Esophagus muscularis mucosa (tissue), 4 donors: ENCODE measurements at regions not wholly inside any gene's neighbourhood (a gene's known extent, or its start where the extent isn't known, plus 50 kb on each side); places are given as distances from the start of the nearest gene placed in this dataset.

Experiments used
- DNase-seq: peaks from one replicate; pipeline ENCODE4 v3.0.0-alpha.2; 2017; ENCODE audit errors: extremely low spot score
- H3K27ac ChIP-seq, 4 donors: fragments of 200-600 bp; sonication (generic); replicated peaks in 1 of 4; 1 replicate in 3 of 4; 2 replicates in 1 of 4; pipeline ENCODE4 v1.5.1; 2016 to 2019; ENCODE audit warnings: mild to moderate bottlenecking in 1 of 4
- H3K27me3 ChIP-seq, 4 donors: fragments of 200-600 bp; sonication (generic); one replicate each; pipeline versions ENCODE4 v1.5.1 to v1.6.0; 2016 to 2019
- H3K36me3 ChIP-seq, 4 donors: fragments of 200-600 bp; sonication (generic); one replicate each; pipeline ENCODE4 v1.5.1; 2016 to 2019
- H3K4me1 ChIP-seq, 4 donors: fragments of 200-600 bp; sonication (generic); one replicate each; pipeline ENCODE4 v1.5.1; 2016 to 2019
- H3K4me3 ChIP-seq, 4 donors: fragments of 200-600 bp; sonication (generic); 1 replicate in 2 of 4; 2 replicates in 2 of 4; pipeline ENCODE4 v1.5.1; 2016 to 2019; ENCODE audit warnings: mild to moderate bottlenecking in 4 of 4, moderate library complexity in 1 of 4
- H3K9me3 ChIP-seq, 4 donors: fragments of 200-600 bp; sonication (generic); 1 replicate in 3 of 4; 2 replicates in 1 of 4; pipeline ENCODE4 v1.5.1; 2016 to 2019
- CTCF ChIP-seq, 3 experiments: fragments of 200-600 bp in 2 of 3; fragments of 450-650 bp in 1 of 3; sonication (generic) in 2 of 3; IDR thresholded peaks; one replicate each; pipeline ENCODE4 v1.5.1; 2017 to 2019; ENCODE audit warnings: antibody characterized with exemption in 3 of 3, mild to moderate bottlenecking in 2 of 3, moderate library complexity in 1 of 3
- EP300 ChIP-seq: sonication (generic); formaldehyde crosslinking; IDR thresholded peaks from one replicate; pipeline ENCODE4 v1.6.1; 2017; ENCODE audit warnings: antibody characterized with exemption
- POLR2A ChIP-seq: fragments of 450-650 bp; IDR thresholded peaks from one replicate; pipeline ENCODE4 v1.6.1; 2017; ENCODE audit warnings: antibody characterized with exemption, moderate library complexity, mild to moderate bottlenecking, low read depth
- POLR2AphosphoS5 ChIP-seq, 2 donors: sonication (generic); formaldehyde crosslinking; IDR thresholded peaks; one replicate each; pipeline ENCODE4 v1.6.1; 2017; ENCODE audit warnings: antibody characterized with exemption in 2 of 2
- WGBS: methylation state at CpG from one replicate; pipeline ENCODE4 v1.1.5; 2018; 5-methylcytosine and 5-hydroxymethylcytosine counted together
- intact Hi-C: fragments of 100-400 bp; cut with DNase I; formaldehyde crosslinking; loops from one replicate; pipeline ENCODE4 v1.15.1; 2023

GRCh38 chr1:87575528-87575927 lies 246.8 kb downstream of the LMO4 start:
- Histone ChIP-seq H3K9me3 (no peaks in the 10 kb centered on the region), H3K27me3 (no peaks in the 10 kb centered on the region), H3K4me1 (peaks cover 0 to 5% (median 2%) of the 10 kb centered on the region in 4 donors), H3K4me3 (no peak overlapping the region), H3K36me3 (no peaks in the 10 kb centered on the region), H3K27ac (no peak overlapping the region)
- intact Hi-C loops = no loop called here
- no peak for TF ChIP-seq POLR2AphosphoS5 (IDR thresholded peaks at IDR 0.05)
- no peak for TF ChIP-seq CTCF (IDR thresholded peaks at IDR 0.05)
- TF ChIP-seq EP300 = no peak
- TF ChIP-seq POLR2A = no peak
- WGBS = 49% methylated on average over 3 of the region's 3 CpGs
- no peak for DNase-seq

GRCh38 chr1:87578464-87578863 lies 249.8 kb downstream of the LMO4 start:
- no peak for DNase-seq
- H3K4me1 ChIP-seq = peaks cover 0 to 8% (median 5%) of the 10 kb centered on the region in 4 donors
- intact Hi-C loops = no loop called here
- no peaks in the 10 kb centered on the region for H3K27me3 ChIP-seq
- H3K9me3 ChIP-seq = no peaks in the 10 kb centered on the region
- no peak overlapping the region for H3K4me3 ChIP-seq
- no peak overlapping the region for H3K27ac ChIP-seq
- no peaks in the 10 kb centered on the region for H3K36me3 ChIP-seq
- 31% methylated on average over 3 of the region's 3 CpGs for WGBS
- no peak for TF ChIP-seq EP300
- TF ChIP-seq POLR2AphosphoS5 (IDR thresholded peaks at IDR 0.05) = no peak
- TF ChIP-seq CTCF (IDR thresholded peaks at IDR 0.05) = no peak

- WGBS = 37% methylated on average over 4 of the region's 4 CpGs
- Histone ChIP-seq H3K27me3 (no peaks in the 10 kb centered on the region), H3K4me1 (peaks cover 0 to 13% (median 9%) of the 10 kb centered on the region in 4 donors), H3K9me3 (no peaks in the 10 kb centered on the region), H3K27ac (no peak overlapping the region), H3K4me3 (no peak overlapping the region), H3K36me3 (no peaks in the 10 kb centered on the region)
- no peak for DNase-seq
- intact Hi-C loops = no loop called here
- no peak for TF ChIP-seq POLR2A
- no peak for TF ChIP-seq CTCF (IDR thresholded peaks at IDR 0.05)
- no peak for TF ChIP-seq POLR2AphosphoS5 (IDR thresholded peaks at IDR 0.05)
- TF ChIP-seq EP300 = no peak
Measured at GRCh38 chr1:87583459-87583858, 254.8 kb downstream of the LMO4 start.

GRCh38 chr1:87584586-87584985 lies 255.9 kb downstream of the LMO4 start:
- intact Hi-C loops = no loop called here
- Histone ChIP-seq H3K27ac (no peak overlapping the region), H3K36me3 (no peaks in the 10 kb centered on the region), H3K27me3 (no peaks in the 10 kb centered on the region), H3K4me3 (no peak overlapping the region), H3K9me3 (no peaks in the 10 kb centered on the region), H3K4me1 (peaks cover 0 to 13% (median 7%) of the 10 kb centered on the region in 4 donors)
- no peak for TF ChIP-seq POLR2A
- no peak for TF ChIP-seq POLR2AphosphoS5 (IDR thresholded peaks at IDR 0.05)
- TF ChIP-seq CTCF (IDR thresholded peaks at IDR 0.05) = no peak
- TF ChIP-seq EP300 = no peak
- no peak for DNase-seq
- 79% methylated on average over 1 of the region's 1 CpG for WGBS

- no peak for TF ChIP-seq POLR2A
- TF ChIP-seq CTCF (IDR thresholded peaks at IDR 0.05) = no peak
- no peak for TF ChIP-seq POLR2AphosphoS5 (IDR thresholded peaks at IDR 0.05)
- no peak for TF ChIP-seq EP300
- H3K27me3 ChIP-seq = no peaks in the 10 kb centered on the region
- DNase-seq = no peak
Measured at GRCh38 chr1:87586501-87586900, 257.8 kb downstream of the LMO4 start.

More at GRCh38 chr1:87586501-87586900, 257.8 kb downstream of the LMO4 start:
- no peaks in the 10 kb centered on the region for H3K36me3 ChIP-seq
- intact Hi-C loops = no loop called here
- H3K27ac ChIP-seq = no peak overlapping the region
- no peak overlapping the region for H3K4me3 ChIP-seq
- 80% methylated on average over 3 of the region's 3 CpGs for WGBS
- H3K4me1 ChIP-seq = peaks cover 0 to 13% (median 7%) of the 10 kb centered on the region in 4 donors
- H3K9me3 ChIP-seq = no peaks in the 10 kb centered on the region
